OCI-LY1 (cell line): ENCODE measurements at regions not wholly inside any gene's neighbourhood (a gene's known extent, or its start where the extent isn't known, plus 50 kb on each side); places are given as distances from the start of the nearest gene placed in this dataset.

Experiments
- H2AFZ ChIP-seq: fragments of 200-600 bp; sonication (generic), shearing (Covaris generic); 2 replicates; pipeline ENCODE4 v1.6.0; 2014; ENCODE audit warnings: antibody characterized with exemption, mild to moderate bottlenecking, low read length
- H3F3A ChIP-seq: fragments of 200-600 bp; sonication (generic), shearing (Covaris generic); 2 replicates; pipeline ENCODE4 v1.6.0; 2014; ENCODE audit warnings: mild to moderate bottlenecking, antibody characterized with exemption, low read length, moderate library complexity; ENCODE audit not compliant: insufficient read depth
- H3K27ac ChIP-seq: fragments of 200-600 bp; sonication (generic); 2 replicates; pipeline ENCODE4 v1.5.1; 2014; ENCODE audit warnings: low read length, mixed run types, mild to moderate bottlenecking, low read depth; ENCODE audit not compliant: poor library complexity, severe bottlenecking
- H3K27me3 ChIP-seq: fragments of 200-600 bp; sonication (generic); 2 replicates; pipeline ENCODE4 v1.6.0; 2014; ENCODE audit warnings: antibody characterized with exemption, mild to moderate bottlenecking, low read length, moderate library complexity; ENCODE audit not compliant: insufficient read depth
- H3K36me3 ChIP-seq: fragments of 200-600 bp; sonication (generic); 2 replicates; pipeline ENCODE4 v1.6.1; 2014; ENCODE audit warnings: mild to moderate bottlenecking, antibody characterized with exemption, low read length, moderate library complexity, mixed read lengths; ENCODE audit not compliant: insufficient read depth
- H3K4me1 ChIP-seq: fragments of 200-600 bp; sonication (generic); 2 replicates; pipeline ENCODE4 v1.5.1; 2014; ENCODE audit warnings: mild to moderate bottlenecking, low read length, moderate library complexity; ENCODE audit not compliant: insufficient read depth, severe bottlenecking
- H3K4me2 ChIP-seq: fragments of 200-600 bp; sonication (generic), shearing (Covaris generic); 2 replicates; pipeline ENCODE4 v1.6.1; 2014; ENCODE audit warnings: low read length
- H3K4me3 ChIP-seq: fragments of 200-600 bp; sonication (generic); 2 replicates; pipeline ENCODE4 v1.5.1; 2014; ENCODE audit warnings: low read length, low read depth, mild to moderate bottlenecking, mixed read lengths; ENCODE audit not compliant: poor library complexity, severe bottlenecking
- H3K79me2 ChIP-seq: fragments of 200-600 bp; shearing (Covaris generic); 2 replicates; pipeline ENCODE4 v1.6.1; 2016; ENCODE audit warnings: mixed run types, low read length, mixed read lengths; ENCODE audit not compliant: insufficient read depth
- H3K9ac ChIP-seq: fragments of 200-600 bp; sonication (generic), shearing (Covaris generic); 2 replicates; pipeline ENCODE4 v1.6.1; 2014; ENCODE audit warnings: mild to moderate bottlenecking, low read length, mixed read lengths
- H3K9me2 ChIP-seq: fragments of 200-600 bp; sonication (generic), shearing (Covaris generic); 2 replicates; pipeline ENCODE4 v1.6.1; 2014; ENCODE audit warnings: low read depth, mild to moderate bottlenecking, low read length, mixed read lengths
- H3K9me3 ChIP-seq: fragments of 200-600 bp; shearing (Covaris generic); 2 replicates; pipeline ENCODE4 v1.6.1; 2014; ENCODE audit warnings: low read length, mixed read lengths
- H4K20me1 ChIP-seq: fragments of 200-600 bp; sonication (generic), shearing (Covaris generic); 2 replicates; pipeline ENCODE4 v1.6.0; 2016; ENCODE audit warnings: mild to moderate bottlenecking, low read length; ENCODE audit not compliant: insufficient read depth
- CTCF ChIP-seq: fragments of 200-600 bp; sonication (generic), shearing (Covaris generic); IDR thresholded peaks from 2 replicates; pipeline ENCODE4 v1.5.1; 2017; ENCODE audit warnings: mild to moderate bottlenecking, antibody characterized with exemption, low read length, moderate library complexity, mixed read lengths
- EZH2 ChIP-seq: fragments of 200-600 bp; sonication (generic), shearing (Covaris generic); IDR thresholded peaks from 2 replicates; pipeline ENCODE4 v1.8.0; 2017; ENCODE audit warnings: borderline replicate concordance, mixed run types, mild to moderate bottlenecking, antibody characterized with exemption, low read length, moderate library complexity, mixed read lengths

- TF ChIP-seq CTCF (no peak), EZH2 (no peak)
- Histone ChIP-seq H3K36me3 (no peaks in the 10 kb centered on the region), H3F3A (no peaks in the 10 kb centered on the region), H3K27ac (no peak overlapping the region), H3K79me2 (no peaks in the 10 kb centered on the region), H3K27me3 (no peaks in the 10 kb centered on the region), H3K4me1 (no peaks in the 10 kb centered on the region), H2AFZ (no peak overlapping the region), H3K4me3 (no peak overlapping the region), H3K4me2 (no peak overlapping the region), H3K9ac (no peak overlapping the region), H3K9me3 (no peaks in the 10 kb centered on the region), H4K20me1 (no peaks in the 10 kb centered on the region), H3K9me2 (no peaks in the 10 kb centered on the region)
These were observed 117.8 kb downstream of the SETD4 start for GRCh38 chr21:35942211-35943144.

DNA sequence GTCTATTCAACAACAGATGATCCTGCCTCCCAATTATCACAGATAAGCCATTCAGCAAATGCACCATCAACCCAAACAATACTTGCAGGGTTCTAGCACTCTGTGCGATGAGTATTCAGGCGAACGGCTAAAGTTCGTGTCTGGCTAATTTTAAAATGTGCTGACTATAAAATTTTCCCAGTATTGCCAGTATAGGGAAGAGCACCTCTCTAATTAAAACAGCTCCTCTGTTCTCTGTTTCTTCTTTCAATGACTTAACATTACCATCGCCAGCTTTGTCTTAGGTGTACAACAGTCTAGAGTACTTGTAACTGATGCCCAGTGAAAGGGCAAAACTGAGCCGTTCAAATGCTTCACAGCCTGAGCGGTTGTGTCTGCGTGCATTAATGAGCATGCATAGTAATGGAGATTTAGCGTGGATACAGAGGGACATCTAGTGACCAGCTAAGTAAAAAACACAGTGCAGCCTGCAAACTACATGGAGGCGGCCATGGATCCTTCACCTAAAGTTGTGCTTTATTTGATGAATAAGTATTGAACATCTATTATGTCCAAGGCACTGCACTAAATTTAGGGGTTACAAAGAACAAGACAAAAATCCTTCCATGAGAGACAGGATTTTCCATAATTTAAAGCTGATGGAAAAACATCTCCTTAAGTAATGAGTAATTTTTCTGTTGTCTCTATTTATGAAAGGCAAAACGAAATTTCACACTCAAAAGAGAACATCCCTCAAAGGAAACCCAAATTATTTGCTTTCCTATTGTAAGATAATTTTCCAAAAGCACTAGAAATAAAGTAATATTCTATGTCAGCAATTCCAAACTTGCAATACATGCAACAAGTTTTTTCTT lies 120.0 kb downstream of the SETD4 start:
- H4K20me1 ChIP-seq = no peaks in the 10 kb centered on the region
- H3K9me2 ChIP-seq = no peaks in the 10 kb centered on the region
- no peak overlapping the region for H3K27ac ChIP-seq
- H3K4me2 ChIP-seq = no peak overlapping the region
- no peak overlapping the region for H3K4me3 ChIP-seq
- no peaks in the 10 kb centered on the region for H3K9me3 ChIP-seq
- no peak overlapping the region for H2AFZ ChIP-seq
- H3F3A ChIP-seq = no peaks in the 10 kb centered on the region
- peak; percentile 37; the same call in 1 of the 2 replicates for TF ChIP-seq CTCF
- TF ChIP-seq EZH2 = no peak
- no peak overlapping the region for H3K9ac ChIP-seq
- no peaks in the 10 kb centered on the region for H3K79me2 ChIP-seq
- H3K36me3 ChIP-seq = no peaks in the 10 kb centered on the region
- no peaks in the 10 kb centered on the region for H3K4me1 ChIP-seq
- no peaks in the 10 kb centered on the region for H3K27me3 ChIP-seq

DNA sequence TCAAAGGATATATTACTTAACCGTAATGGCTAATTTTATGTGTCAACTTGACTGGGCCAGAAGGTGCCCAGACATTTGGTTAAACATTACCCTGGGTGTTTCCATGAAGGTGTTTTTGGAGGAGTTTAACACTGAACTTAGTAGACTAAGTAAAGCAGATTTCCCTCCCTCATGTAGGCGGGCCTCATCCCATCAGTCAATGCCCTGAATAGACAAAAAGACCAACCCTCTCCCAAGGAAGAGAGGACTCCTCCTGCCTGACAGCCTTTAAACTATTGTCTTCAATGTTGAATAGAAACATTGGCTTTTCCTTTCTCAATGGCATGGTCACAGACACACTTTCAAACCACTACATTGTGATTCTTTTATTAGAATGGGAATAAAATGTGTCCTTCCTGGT lies 121.9 kb downstream of the SETD4 start:
- Histone ChIP-seq H3K4me1 (no peaks in the 10 kb centered on the region), H3K4me3 (no peak overlapping the region), H3K9me2 (no peaks in the 10 kb centered on the region), H3K27ac (no peak overlapping the region), H3F3A (no peaks in the 10 kb centered on the region), H3K9ac (no peak overlapping the region), H3K36me3 (no peaks in the 10 kb centered on the region), H4K20me1 (no peaks in the 10 kb centered on the region), H2AFZ (no peak overlapping the region), H3K79me2 (no peaks in the 10 kb centered on the region), H3K9me3 (no peaks in the 10 kb centered on the region), H3K27me3 (no peaks in the 10 kb centered on the region; the same call in 1 of the 2 replicates), H3K4me2 (no peak overlapping the region)
- no peak for TF ChIP-seq EZH2
- no peak for TF ChIP-seq CTCF
